Chondrocyte (in vitro differentiated cells): ENCODE measurements at regions not wholly inside any gene's neighbourhood (a gene's known extent, or its start where the extent isn't known, plus 50 kb on each side); places are given as distances from the start of the nearest gene placed in this dataset.

ENCODE experiments used
- DNase-seq: peaks from one replicate; pipeline ENCODE4 v3.0.0; 2021; ENCODE audit warnings: mixed read lengths, low spot score
- H3K27ac Mint-ChIP-seq: one replicate; pipeline ENCODE4 v1.8.0; 2021; ENCODE audit warnings: mild to moderate bottlenecking, moderate library complexity, mixed read lengths; ENCODE audit not compliant: unreplicated experiment
- H3K27me3 Mint-ChIP-seq: 2 replicates; pipeline ENCODE4 v1.8.0; 2021; ENCODE audit warnings: low read depth, mixed read lengths
- H3K36me3 Mint-ChIP-seq: 2 replicates; pipeline ENCODE4 v1.8.0; 2021; ENCODE audit warnings: low read depth, mixed read lengths
- H3K4me1 Mint-ChIP-seq: 2 replicates; pipeline ENCODE4 v1.8.0; 2021; ENCODE audit warnings: low read depth, mild to moderate bottlenecking, mixed read lengths
- H3K4me3 Mint-ChIP-seq: one replicate; pipeline ENCODE4 v1.8.0; 2021; ENCODE audit warnings: mild to moderate bottlenecking, moderate library complexity, mixed read lengths; ENCODE audit not compliant: unreplicated experiment
- H3K9me3 Mint-ChIP-seq: 2 replicates; pipeline ENCODE4 v1.8.0; 2021; ENCODE audit warnings: low read depth, mixed read lengths
- CTCF ChIP-seq: fragments of 200-600 bp; sonication (generic); IDR thresholded peaks from 2 replicates; pipeline ENCODE4 v1.5.0; 2021; ENCODE audit warnings: antibody characterized with exemption, mild to moderate bottlenecking, moderate library complexity

GRCh38 chr1:239856924-239857323, 234.8 kb upstream of the FMN2 start:
- peaks cover 3% of the 10 kb centered on the region for H3K27me3 Mint-ChIP-seq
- no peak for TF ChIP-seq CTCF
- H3K36me3 Mint-ChIP-seq = no peaks in the 10 kb centered on the region
- no peaks in the 10 kb centered on the region for H3K4me1 Mint-ChIP-seq
- DNase-seq = no peak
- no peak overlapping the region for H3K4me3 Mint-ChIP-seq
- peaks cover 3% of the 10 kb centered on the region for H3K9me3 Mint-ChIP-seq
- no peak overlapping the region for H3K27ac Mint-ChIP-seq

DNA sequence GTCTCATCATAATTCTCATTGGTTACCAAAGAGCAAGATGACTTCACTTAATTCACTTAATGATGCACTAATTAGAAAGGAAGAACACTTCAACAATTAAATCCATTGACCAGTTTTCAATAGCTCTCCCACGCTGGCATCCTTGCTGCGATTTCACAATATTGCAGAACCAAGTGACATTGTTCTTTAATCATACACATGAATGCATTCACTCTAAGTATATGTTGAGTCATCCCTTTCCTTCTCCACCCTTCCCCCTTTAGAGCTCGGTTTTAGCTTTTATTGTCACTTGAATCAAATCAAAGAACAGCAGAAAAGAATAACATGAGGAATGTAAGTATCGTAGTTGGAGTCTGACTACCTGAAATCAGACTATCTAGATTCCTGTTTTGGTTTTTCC, 233.6 kb upstream of the FMN2 start:
- no peak for TF ChIP-seq CTCF
- H3K4me1 Mint-ChIP-seq = no peaks in the 10 kb centered on the region
- peaks cover 3% of the 10 kb centered on the region for H3K9me3 Mint-ChIP-seq
- no peaks in the 10 kb centered on the region for H3K36me3 Mint-ChIP-seq
- H3K27ac Mint-ChIP-seq = no peak overlapping the region
- H3K4me3 Mint-ChIP-seq = no peak overlapping the region
- peaks cover 3% of the 10 kb centered on the region for H3K27me3 Mint-ChIP-seq
- DNase-seq = no peak

- DNase-seq = no peak
- peaks cover 7% of the 10 kb centered on the region for H3K9me3 Mint-ChIP-seq
- no peak overlapping the region for H3K27ac Mint-ChIP-seq
- peaks cover 3% of the 10 kb centered on the region for H3K27me3 Mint-ChIP-seq
- H3K36me3 Mint-ChIP-seq = no peaks in the 10 kb centered on the region
- no peak for TF ChIP-seq CTCF
- no peak overlapping the region for H3K4me3 Mint-ChIP-seq
- no peaks in the 10 kb centered on the region for H3K4me1 Mint-ChIP-seq
Measured at GRCh38 chr1:239858529-239858928, 233.2 kb upstream of the FMN2 start.

DNA sequence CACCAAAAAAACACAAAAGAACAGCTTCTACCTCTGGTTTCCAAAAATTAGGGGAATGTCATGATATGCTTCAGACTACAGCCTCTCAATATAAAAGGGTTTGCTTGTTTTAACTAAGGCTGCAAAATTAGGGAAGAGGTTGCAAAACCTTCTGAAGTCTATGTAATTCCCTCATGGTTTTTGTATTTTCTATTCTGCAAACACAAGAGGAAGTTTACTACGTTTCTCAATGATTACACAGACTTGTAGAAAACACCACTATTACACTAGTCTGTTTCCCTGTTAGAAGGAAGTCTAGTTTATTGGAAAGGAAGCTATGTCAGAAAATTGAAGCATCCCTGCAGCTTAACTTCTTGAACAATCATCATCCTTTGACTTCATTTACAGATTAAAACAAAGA, 229.7 kb upstream of the FMN2 start:
- Mint-ChIP-seq H3K4me3 (no peak overlapping the region), H3K27me3 (no peaks in the 10 kb centered on the region), H3K4me1 (no peaks in the 10 kb centered on the region), H3K27ac (no peak overlapping the region), H3K9me3 (peaks cover 3% of the 10 kb centered on the region), H3K36me3 (no peaks in the 10 kb centered on the region)
- no peak for DNase-seq
- no peak for TF ChIP-seq CTCF

GRCh38 chr1:239868058-239868832, 223.4 kb upstream of the FMN2 start:
- Mint-ChIP-seq H3K36me3 (no peaks in the 10 kb centered on the region), H3K27ac (no peak overlapping the region), H3K4me1 (no peaks in the 10 kb centered on the region), H3K9me3 (peaks cover 3% of the 10 kb centered on the region), H3K27me3 (peaks cover 13% of the 10 kb centered on the region), H3K4me3 (no peak overlapping the region)
- TF ChIP-seq CTCF = peak; percentile 22
- no peak for DNase-seq
